Suprapubic skin (tissue), 4 donors: ENCODE measurements at regions not wholly inside any gene's neighbourhood (a gene's known extent, or its start where the extent isn't known, plus 50 kb on each side); places are given as distances from the start of the nearest gene placed in this dataset.

Source experiments
- EP300 ChIP-seq: sonication (generic); formaldehyde crosslinking; IDR thresholded peaks from one replicate; pipeline ENCODE4 v1.6.1; 2017; ENCODE audit warnings: antibody characterized with exemption
- POLR2A ChIP-seq, 2 donors: fragments of 450-650 bp; IDR thresholded peaks; one replicate each; pipeline ENCODE4 v1.6.1; 2017; ENCODE audit warnings: antibody characterized with exemption in 2 of 2, mild to moderate bottlenecking in 2 of 2, moderate library complexity in 2 of 2
- POLR2AphosphoS5 ChIP-seq, 3 donors: sonication (generic); formaldehyde crosslinking; IDR thresholded peaks; one replicate each; pipeline ENCODE4 v1.6.1; 2017; ENCODE audit warnings: antibody characterized with exemption in 3 of 3
- TF ChIP-seq, protein P1 (sequence below), 2 donors: fragments of 200-600 bp in 1 of 2; fragments of 450-650 bp in 1 of 2; sonication (generic) in 1 of 2; IDR thresholded peaks; one replicate each; pipeline ENCODE4 v1.5.1; 2016 to 2019; ENCODE audit warnings: antibody characterized with exemption in 2 of 2, mild to moderate bottlenecking in 1 of 2, moderate library complexity in 1 of 2

DNA sequence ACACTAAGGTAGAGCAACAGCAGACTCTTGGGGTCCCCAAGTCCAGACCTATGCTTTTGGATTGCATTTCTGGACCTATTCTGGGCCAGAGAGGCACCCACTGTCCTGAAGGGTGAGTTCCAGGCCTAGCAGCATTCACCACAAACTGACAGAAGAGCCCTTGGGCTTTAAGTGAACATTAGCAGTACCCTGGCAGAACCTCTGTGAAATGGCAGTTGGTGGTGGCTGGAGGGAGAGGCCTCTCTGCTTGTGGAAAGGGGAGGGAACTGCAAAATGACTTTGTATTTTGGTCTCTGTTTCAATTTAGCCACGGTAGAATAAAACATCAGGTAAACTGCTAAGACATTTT lies 1211.9 kb downstream of the PCDH18 start:
- TF ChIP-seq, protein P1, sequence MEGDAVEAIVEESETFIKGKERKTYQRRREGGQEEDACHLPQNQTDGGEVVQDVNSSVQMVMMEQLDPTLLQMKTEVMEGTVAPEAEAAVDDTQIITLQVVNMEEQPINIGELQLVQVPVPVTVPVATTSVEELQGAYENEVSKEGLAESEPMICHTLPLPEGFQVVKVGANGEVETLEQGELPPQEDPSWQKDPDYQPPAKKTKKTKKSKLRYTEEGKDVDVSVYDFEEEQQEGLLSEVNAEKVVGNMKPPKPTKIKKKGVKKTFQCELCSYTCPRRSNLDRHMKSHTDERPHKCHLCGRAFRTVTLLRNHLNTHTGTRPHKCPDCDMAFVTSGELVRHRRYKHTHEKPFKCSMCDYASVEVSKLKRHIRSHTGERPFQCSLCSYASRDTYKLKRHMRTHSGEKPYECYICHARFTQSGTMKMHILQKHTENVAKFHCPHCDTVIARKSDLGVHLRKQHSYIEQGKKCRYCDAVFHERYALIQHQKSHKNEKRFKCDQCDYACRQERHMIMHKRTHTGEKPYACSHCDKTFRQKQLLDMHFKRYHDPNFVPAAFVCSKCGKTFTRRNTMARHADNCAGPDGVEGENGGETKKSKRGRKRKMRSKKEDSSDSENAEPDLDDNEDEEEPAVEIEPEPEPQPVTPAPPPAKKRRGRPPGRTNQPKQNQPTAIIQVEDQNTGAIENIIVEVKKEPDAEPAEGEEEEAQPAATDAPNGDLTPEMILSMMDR (IDR thresholded peaks at IDR 0.05): no peak
- no peak for TF ChIP-seq POLR2A (IDR thresholded peaks at IDR 0.05)
- TF ChIP-seq POLR2AphosphoS5 (IDR thresholded peaks at IDR 0.05): no peak
- TF ChIP-seq EP300: no peak
